MM.1S (cell line): ENCODE measurements at regions not wholly inside any gene's neighbourhood (a gene's known extent, or its start where the extent isn't known, plus 50 kb on each side); places are given as distances from the start of the nearest gene placed in this dataset.

Experiments
- EZH2 ChIP-seq: fragments of 300-600 bp; sonication (generic); optimal IDR thresholded peaks from 2 replicates; pipeline ENCODE3; 2017; ENCODE audit warnings: low read depth, mild to moderate bottlenecking, antibody characterized with exemption, low read length, mixed read lengths
- EZH2phosphoT487 ChIP-seq: fragments of 300-600 bp; sonication (generic); IDR thresholded peaks from 2 replicates; pipeline ENCODE4 v1.6.1; 2018; ENCODE audit warnings: antibody characterized with exemption, low read length
- TF ChIP-seq, protein P1 (sequence below): fragments of 300-600 bp; sonication (generic); IDR thresholded peaks from 2 replicates; pipeline ENCODE4 v1.5.1; 2016; ENCODE audit warnings: antibody characterized with exemption, low read length, mixed read lengths

DNA sequence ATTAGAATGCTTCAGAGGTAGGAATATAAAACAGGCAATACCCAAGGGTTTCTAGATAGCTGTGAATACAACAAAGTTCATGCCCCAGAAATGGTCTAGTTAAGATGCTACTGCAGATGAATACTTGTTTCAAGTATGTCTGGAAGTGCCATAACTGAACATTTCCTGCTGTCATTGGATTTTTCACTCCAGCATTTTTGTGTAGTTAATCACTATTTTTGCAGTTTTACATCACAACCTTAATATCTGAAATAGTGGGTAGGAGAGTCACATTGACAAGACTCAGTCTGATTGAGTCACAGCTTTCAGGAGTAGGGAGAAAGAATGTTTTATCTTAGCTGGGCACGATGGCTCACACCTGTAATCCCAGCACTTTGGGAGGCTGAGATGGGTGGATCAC lies 126.4 kb upstream of the C1orf21 start:
- TF ChIP-seq, protein P1, sequence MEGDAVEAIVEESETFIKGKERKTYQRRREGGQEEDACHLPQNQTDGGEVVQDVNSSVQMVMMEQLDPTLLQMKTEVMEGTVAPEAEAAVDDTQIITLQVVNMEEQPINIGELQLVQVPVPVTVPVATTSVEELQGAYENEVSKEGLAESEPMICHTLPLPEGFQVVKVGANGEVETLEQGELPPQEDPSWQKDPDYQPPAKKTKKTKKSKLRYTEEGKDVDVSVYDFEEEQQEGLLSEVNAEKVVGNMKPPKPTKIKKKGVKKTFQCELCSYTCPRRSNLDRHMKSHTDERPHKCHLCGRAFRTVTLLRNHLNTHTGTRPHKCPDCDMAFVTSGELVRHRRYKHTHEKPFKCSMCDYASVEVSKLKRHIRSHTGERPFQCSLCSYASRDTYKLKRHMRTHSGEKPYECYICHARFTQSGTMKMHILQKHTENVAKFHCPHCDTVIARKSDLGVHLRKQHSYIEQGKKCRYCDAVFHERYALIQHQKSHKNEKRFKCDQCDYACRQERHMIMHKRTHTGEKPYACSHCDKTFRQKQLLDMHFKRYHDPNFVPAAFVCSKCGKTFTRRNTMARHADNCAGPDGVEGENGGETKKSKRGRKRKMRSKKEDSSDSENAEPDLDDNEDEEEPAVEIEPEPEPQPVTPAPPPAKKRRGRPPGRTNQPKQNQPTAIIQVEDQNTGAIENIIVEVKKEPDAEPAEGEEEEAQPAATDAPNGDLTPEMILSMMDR, result no peak
- TF ChIP-seq EZH2 (no peak), EZH2phosphoT487 (no peak)
